ENCODE measurements at regions not wholly inside any gene's neighbourhood (a gene's known extent, or its start where the extent isn't known, plus 50 kb on each side); places are given as distances from the start of the nearest gene placed in this dataset.

- DNase-seq = no peak
Measured at GRCh38 chr17:53176629-53177028, 646.1 kb upstream of the KIF2B start.

DNA sequence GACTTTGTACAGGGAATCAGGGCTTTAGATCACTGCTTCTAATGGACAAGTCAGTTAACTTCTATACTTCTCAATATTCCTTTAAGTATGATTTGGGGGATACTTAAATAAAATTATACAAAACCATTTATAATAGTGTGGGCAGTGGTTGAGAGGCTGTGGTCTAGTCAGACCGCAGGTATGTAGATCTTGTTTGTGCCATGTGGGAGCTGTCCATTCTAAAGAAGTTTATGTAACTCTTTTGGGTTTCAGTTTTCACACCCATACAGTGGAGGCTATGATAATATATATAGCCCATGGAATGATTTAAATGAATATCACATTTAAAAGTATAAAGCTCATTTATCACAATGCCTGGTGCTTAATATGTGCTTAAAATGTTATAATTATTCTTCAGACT, 654.3 kb upstream of the KIF2B start:
- DNase-seq = no peak

DNA sequence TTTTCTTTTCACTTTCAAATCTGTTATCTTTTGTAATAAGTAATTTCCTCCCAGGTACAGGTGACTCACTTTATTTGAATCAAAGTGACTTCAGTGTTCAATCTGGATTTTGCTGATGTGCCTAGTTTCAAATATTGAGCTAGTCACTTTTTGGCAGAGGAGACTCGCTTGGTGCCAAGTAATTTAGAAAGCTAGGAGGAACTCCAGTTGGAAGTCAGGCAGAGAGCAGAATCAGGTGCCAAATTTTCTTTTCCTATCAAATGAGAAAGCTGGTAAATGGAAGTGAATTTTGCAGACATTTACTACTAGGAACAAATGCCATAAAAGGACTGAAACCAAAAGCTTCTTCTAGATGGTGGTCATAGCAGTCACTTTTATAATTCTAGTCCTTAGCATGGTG, 656.0 kb upstream of the KIF2B start:
- no peak for DNase-seq

DNA sequence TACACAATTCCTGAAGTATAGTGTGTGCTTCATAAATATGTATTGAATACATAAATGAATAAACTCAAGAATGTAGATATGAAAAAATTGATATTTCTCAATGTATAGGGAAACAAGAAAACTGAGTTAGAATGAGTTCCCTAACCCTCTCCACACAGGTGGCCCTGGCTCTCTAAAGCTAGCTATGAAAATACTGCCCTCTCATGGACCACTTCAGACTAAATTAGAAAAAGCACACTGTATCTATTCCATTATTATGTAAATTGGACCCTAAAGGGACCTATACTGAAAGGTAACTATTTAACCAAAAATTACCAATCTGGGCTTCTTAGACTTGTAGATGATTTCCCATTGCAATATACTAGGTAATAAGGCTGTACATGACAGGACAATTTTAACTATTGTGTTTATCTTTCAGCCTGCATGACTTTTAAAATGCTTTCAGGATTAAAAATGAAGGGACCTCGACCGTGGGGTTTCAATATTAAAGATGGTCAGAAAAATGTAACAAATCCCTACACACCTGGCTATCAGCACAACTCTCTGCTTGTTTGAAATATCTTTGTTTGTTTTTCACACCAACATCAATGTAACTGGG, 672.5 kb upstream of the KIF2B start:
- no peak for DNase-seq

GRCh38 chr17:53149316-53149715, 673.4 kb upstream of the KIF2B start:
- no peak for DNase-seq

GRCh38 chr17:53148058-53148457, 674.7 kb upstream of the KIF2B start:
- DNase-seq = no peak

DNA sequence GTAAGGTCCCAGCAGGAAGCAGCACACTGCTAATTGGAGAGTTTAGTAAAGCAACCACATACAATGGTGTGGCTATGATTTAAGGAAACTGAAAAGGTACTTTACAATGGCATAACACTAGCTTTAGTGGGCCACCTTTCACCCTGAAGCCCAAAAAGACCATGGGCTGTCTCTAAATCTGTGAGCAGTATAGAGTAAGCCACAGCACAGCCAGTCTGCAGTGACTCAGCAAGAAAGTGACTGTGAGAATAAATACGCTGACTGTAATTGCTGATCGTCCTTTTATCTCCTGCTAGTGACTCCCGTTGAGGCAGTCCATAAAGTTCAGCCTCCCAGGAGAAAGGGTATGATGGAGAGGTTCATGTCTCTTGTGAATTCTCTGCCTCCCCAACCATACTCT, 679.8 kb upstream of the KIF2B start:
- DNase-seq = no peak

DNA sequence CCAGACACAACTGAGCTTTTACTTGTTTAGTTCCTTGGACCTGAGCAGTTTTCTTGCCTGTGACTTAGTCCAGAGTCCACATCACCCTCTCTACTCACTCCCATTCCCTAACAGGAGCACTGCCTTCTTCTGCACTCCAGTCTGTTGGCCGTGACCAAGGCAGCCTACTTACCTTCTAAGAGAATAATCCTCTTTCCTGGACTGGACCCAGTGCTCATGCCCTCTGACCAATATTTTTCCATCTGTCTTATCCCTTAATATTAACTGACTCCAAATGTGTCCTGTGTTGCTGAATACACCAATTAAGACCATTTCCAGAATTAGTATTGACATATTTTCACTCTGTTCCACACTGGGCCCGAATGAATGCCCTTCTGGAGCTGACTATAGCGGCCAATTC, 681.0 kb upstream of the KIF2B start:
- no peak for DNase-seq

- no peak for DNase-seq
Measured at GRCh38 chr17:53141280-53141679, 681.4 kb upstream of the KIF2B start.

- DNase-seq = no peak
Measured at GRCh38 chr17:53137869-53138268, 684.9 kb upstream of the KIF2B start.

GRCh38 chr17:53135969-53136368, 686.8 kb upstream of the KIF2B start:
- no peak for DNase-seq

- no peak for DNase-seq
Measured at GRCh38 chr17:53134548-53134947, 688.2 kb upstream of the KIF2B start.

- DNase-seq = no peak
Measured at GRCh38 chr17:53133876-53134275, 688.9 kb upstream of the KIF2B start.

DNA sequence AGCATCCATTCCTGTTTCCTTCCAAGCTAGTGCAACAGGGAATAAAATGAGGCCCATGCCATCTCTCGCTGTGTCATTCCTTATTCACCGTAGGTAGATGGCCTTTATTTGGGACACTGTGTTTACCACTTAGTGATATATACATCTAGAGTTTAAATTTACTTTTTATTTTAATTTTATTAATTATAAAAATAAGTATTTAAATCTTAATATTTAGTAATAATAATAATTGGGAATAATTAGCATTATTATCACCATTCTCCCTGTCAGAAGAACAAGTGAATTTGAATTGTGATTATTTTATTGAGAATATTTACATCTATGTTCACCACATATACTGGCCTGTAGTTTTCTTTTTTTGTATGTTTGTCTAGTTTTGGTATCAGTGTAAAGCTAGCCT, 692.9 kb upstream of the KIF2B start:
- DNase-seq = no peak

DNA sequence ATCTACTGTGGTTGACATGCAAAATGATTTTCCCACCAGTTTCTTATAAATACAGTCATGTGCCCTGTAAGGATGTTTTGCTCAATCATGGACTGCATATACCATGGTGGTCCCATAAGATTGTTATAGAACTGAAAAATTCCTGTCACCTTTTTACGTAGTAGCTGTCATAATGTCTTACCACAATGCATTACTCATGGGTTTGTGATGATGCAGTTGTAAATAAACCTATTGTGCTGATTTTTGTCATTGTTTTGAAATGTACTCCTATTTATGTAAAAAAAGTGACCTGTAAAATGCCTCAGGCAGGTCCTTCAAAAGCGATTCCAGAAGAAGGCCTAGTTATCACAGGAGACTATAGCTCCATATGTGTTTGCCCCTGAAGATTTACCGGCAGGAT, 695.4 kb upstream of the KIF2B start:
- no peak for DNase-seq

DNA sequence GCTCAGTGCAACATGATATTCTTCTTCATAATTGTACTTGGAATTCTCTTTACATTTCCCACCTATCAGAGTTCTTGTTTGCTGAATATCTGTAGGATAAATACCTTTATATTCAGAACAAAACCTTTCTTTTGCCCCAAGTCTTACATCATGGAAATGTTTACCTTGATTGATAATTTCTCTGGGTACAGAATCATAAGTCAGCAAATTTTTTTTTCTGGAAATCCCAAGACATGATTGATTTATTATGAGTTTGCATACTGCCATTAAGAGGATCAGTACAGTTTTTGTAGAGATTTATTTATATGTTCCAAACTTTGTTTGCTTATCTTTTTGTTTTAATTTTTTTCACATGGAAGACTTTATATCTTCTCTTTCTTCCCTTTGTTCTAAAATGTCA, 699.8 kb upstream of the KIF2B start:
- DNase-seq = no peak

DNA sequence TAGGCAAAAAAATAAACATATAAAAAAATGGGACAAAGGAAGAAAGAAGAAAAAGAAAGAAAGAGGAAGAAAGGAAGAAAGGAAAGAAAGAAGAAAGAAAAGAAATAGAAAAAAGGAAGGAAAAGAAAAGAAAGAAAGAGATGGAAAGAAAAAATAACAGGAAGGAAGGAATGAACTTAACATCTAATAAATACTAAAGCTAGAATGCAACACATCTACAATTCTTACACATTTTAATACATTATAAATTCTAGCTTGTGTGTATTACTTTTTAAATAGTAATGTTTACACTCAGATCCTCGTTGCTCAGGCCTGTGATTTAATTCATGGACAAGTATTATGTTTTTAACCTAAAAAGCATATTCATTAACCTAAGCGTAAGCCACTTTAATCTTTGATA, 703.0 kb upstream of the KIF2B start:
- no peak for DNase-seq

DNA sequence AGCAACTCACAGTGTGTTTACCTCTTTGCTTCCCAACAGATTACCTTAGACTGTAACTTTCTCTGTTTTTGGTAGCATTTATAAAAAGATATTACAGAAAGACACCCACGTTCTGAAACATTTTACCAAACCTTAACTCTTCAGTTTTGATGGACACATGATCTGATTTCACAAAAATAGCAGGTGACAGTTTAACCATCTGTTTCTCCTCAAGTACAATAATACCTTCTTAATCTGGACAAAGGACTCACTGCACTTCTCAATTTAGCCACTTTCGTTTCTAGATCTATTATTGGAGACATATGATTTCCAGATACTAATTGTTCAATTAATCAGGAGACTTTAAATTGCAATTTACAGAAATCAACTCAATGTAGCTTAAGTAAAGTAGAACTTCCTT, 703.8 kb upstream of the KIF2B start:
- no peak for DNase-seq

GRCh38 chr17:53106886-53107285, 715.8 kb upstream of the KIF2B start:
- no peak for DNase-seq

- DNase-seq = no peak
Measured at GRCh38 chr17:53101706-53102105, 721.0 kb upstream of the KIF2B start.

- DNase-seq = no peak
Measured at GRCh38 chr17:53100126-53100525, 722.6 kb upstream of the KIF2B start.

- DNase-seq = no peak
Measured at GRCh38 chr17:53093391-53093790, 729.3 kb upstream of the KIF2B start.

- no peak for DNase-seq
Measured at GRCh38 chr17:53092072-53092471, 730.7 kb upstream of the KIF2B start.

GRCh38 chr17:53090770-53091169, 732.0 kb upstream of the KIF2B start:
- DNase-seq = no peak
